GM23248 (cell line): ENCODE measurements at regions not wholly inside any gene's neighbourhood (a gene's known extent, or its start where the extent isn't known, plus 50 kb on each side); places are given as distances from the start of the nearest gene placed in this dataset.

Experiments
- DNase-seq: peaks from one replicate; pipeline ENCODE4 v3.0.0-alpha.2; 2015
- H2AFZ ChIP-seq: fragments of 200-600 bp; sonication (generic); 2 replicates; pipeline ENCODE4 v1.6.1; 2016; ENCODE audit warnings: antibody characterized with exemption
- H3F3A ChIP-seq: fragments of 200-600 bp; sonication (generic); 2 replicates; pipeline ENCODE4 v1.6.1; 2016; ENCODE audit warnings: mild to moderate bottlenecking, antibody characterized with exemption, mixed run types; ENCODE audit not compliant: insufficient read depth
- H3K27ac ChIP-seq: fragments of 200-600 bp; sonication (generic); 2 replicates; pipeline ENCODE4 v1.5.1; 2016; ENCODE audit warnings: mild to moderate bottlenecking
- H3K27me3 ChIP-seq: fragments of 200-600 bp; sonication (generic); replicated peaks from 2 replicates; pipeline ENCODE4 v1.6.1; 2016; ENCODE audit warnings: mild to moderate bottlenecking; ENCODE audit not compliant: insufficient read depth
- H3K36me3 ChIP-seq: fragments of 200-600 bp; sonication (generic); 2 replicates; pipeline ENCODE4 v1.6.1; 2016; ENCODE audit warnings: low read depth, mild to moderate bottlenecking
- H3K4me1 ChIP-seq: fragments of 200-600 bp; sonication (generic); 2 replicates; pipeline ENCODE4 v1.6.1; 2016; ENCODE audit warnings: mild to moderate bottlenecking; ENCODE audit not compliant: insufficient read depth
- H3K4me2 ChIP-seq: fragments of 200-600 bp; sonication (generic); one replicate; pipeline ENCODE4 v1.6.1; 2016; ENCODE audit warnings: mild to moderate bottlenecking; ENCODE audit not compliant: unreplicated experiment
- H3K4me3 ChIP-seq: fragments of 200-600 bp; sonication (generic); 2 replicates; pipeline ENCODE4 v1.5.1; 2016; ENCODE audit warnings: mild to moderate bottlenecking
- H3K79me2 ChIP-seq: fragments of 200-600 bp; sonication (generic); 2 replicates; pipeline ENCODE4 v1.6.1; 2016; ENCODE audit warnings: mild to moderate bottlenecking; ENCODE audit not compliant: insufficient read depth
- H3K9ac ChIP-seq: fragments of 200-600 bp; sonication (generic); 2 replicates; pipeline ENCODE4 v1.6.1; 2016; ENCODE audit warnings: mild to moderate bottlenecking
- H3K9me2 ChIP-seq: fragments of 200-600 bp; sonication (generic); 2 replicates; pipeline ENCODE4 v1.6.1; 2016; ENCODE audit warnings: mixed run types, mild to moderate bottlenecking, moderate library complexity; ENCODE audit not compliant: insufficient read depth
- H3K9me3 ChIP-seq: fragments of 200-600 bp; sonication (generic); one replicate; pipeline ENCODE4 v1.6.1; 2017; ENCODE audit warnings: low read depth
- H4K20me1 ChIP-seq: fragments of 200-600 bp; sonication (generic); 2 replicates; pipeline ENCODE4 v1.6.0; 2016; ENCODE audit not compliant: insufficient read depth
- EZH2 ChIP-seq: fragments of 200-600 bp; sonication (generic); IDR thresholded peaks from 2 replicates; pipeline ENCODE4 v1.6.1; 2018; ENCODE audit warnings: antibody characterized with exemption, mild to moderate bottlenecking; ENCODE audit not compliant: insufficient read depth, poor library complexity, severe bottlenecking
- EZH2phosphoT487 ChIP-seq: fragments of 200-600 bp; sonication (generic); IDR thresholded peaks from 2 replicates; pipeline ENCODE4 v1.6.1; 2018; ENCODE audit warnings: antibody characterized with exemption, moderate library complexity, mild to moderate bottlenecking, low read depth; ENCODE audit not compliant: insufficient read depth
- WGBS, 2 experiments: methylation state at CpG; one replicate each; pipeline ENCODE4 v1.1.6; 2015 to 2017; ENCODE audit warnings: low lambda C conversion rate in 2 of 2, low coverage in 1 of 2; ENCODE audit errors: missing lambda C conversion rate in 2 of 2; 5-methylcytosine and 5-hydroxymethylcytosine counted together
- in situ Hi-C: fragments of 300-500 bp; cut with MboI; formaldehyde crosslinking; loops from 2 replicates; pipeline ENCODE4 v1.15.0; 2020

GRCh38 chr7:20019757-20020432, 197.3 kb downstream of the MACC1 start:
- 90 to 98% methylated on average over 2 of the region's 2 CpGs for WGBS, 2 experiments
- in situ Hi-C loops, result no loop called here

GRCh38 chr7:20016669-20017068, 200.5 kb downstream of the MACC1 start:
- H3K27me3 ChIP-seq, result no peaks in the 10 kb centered on the region
- H3K27ac ChIP-seq, result no peak overlapping the region
- H2AFZ ChIP-seq, result no peak overlapping the region
- H3K79me2 ChIP-seq, result no peaks in the 10 kb centered on the region
- H3K9me2 ChIP-seq, result no peaks in the 10 kb centered on the region
- H4K20me1 ChIP-seq, result no peaks in the 10 kb centered on the region
- no peaks in the 10 kb centered on the region for H3K9me3 ChIP-seq
- no peak overlapping the region for H3K4me2 ChIP-seq
- 91 to 94% methylated on average over 2 of the region's 2 CpGs for WGBS, 2 experiments
- TF ChIP-seq EZH2phosphoT487 (no peak), EZH2 (no peak)
- peaks cover 7% of the 10 kb centered on the region; the same call in 1 of the 2 replicates for H3K4me1 ChIP-seq
- in situ Hi-C loops, result no loop called here
- H3F3A ChIP-seq, result no peaks in the 10 kb centered on the region
- H3K9ac ChIP-seq, result no peak overlapping the region
- H3K4me3 ChIP-seq, result no peak overlapping the region
- no peak for DNase-seq
- H3K36me3 ChIP-seq, result no peaks in the 10 kb centered on the region

More at GRCh38 chr7:20019757-20020432, 197.3 kb downstream of the MACC1 start:
- Histone ChIP-seq H3K36me3 (no peaks in the 10 kb centered on the region), H3K27ac (no peak overlapping the region), H4K20me1 (no peaks in the 10 kb centered on the region), H3K27me3 (no peaks in the 10 kb centered on the region), H3K9me2 (no peaks in the 10 kb centered on the region), H2AFZ (no peak overlapping the region), H3K4me3 (no peak overlapping the region), H3K4me1 (peaks cover 7% of the 10 kb centered on the region; the same call in 1 of the 2 replicates), H3F3A (no peaks in the 10 kb centered on the region; the same call in 1 of the 2 replicates), H3K79me2 (no peaks in the 10 kb centered on the region), H3K4me2 (no peak overlapping the region), H3K9me3 (no peaks in the 10 kb centered on the region), H3K9ac (no peak overlapping the region)
- no peak for TF ChIP-seq EZH2phosphoT487
- TF ChIP-seq EZH2, result no peak
- DNase-seq, result no peak

DNA sequence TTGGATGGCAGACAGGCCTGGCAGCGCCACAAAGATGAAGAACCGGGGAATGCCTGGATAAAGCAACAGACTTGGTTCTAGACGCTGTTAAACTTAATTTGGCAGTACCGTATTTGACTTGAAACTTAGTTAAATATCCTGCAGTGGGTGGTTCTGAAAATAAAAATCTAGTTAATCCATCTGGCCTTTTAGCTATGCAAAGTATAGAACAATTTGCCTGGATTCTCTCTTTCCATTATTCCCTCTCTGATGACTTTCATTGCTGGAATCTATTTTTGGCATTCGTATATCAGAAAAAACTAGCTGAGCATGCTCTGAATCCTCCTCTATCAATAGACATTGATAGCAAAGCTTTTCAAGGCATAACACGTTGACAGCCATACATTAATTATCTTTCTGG, 203.6 kb downstream of the MACC1 start:
- no peak overlapping the region for H3K4me3 ChIP-seq
- H3F3A ChIP-seq, result no peaks in the 10 kb centered on the region
- no peak for TF ChIP-seq EZH2phosphoT487
- no peak for TF ChIP-seq EZH2
- no peaks in the 10 kb centered on the region for H3K4me1 ChIP-seq
- H3K9ac ChIP-seq, result no peak overlapping the region
- WGBS, 2 experiments, result 56 to 66% methylated on average over 6 of the region's 6 CpGs
- H3K27ac ChIP-seq, result no peak overlapping the region
- H3K36me3 ChIP-seq, result no peaks in the 10 kb centered on the region
- no peak for DNase-seq
- H3K27me3 ChIP-seq, result no peaks in the 10 kb centered on the region
- H2AFZ ChIP-seq, result no peak overlapping the region
- H3K4me2 ChIP-seq, result no peak overlapping the region
- in situ Hi-C loops, result no loop called here
- H3K79me2 ChIP-seq, result no peaks in the 10 kb centered on the region
- no peaks in the 10 kb centered on the region for H3K9me3 ChIP-seq
- H3K9me2 ChIP-seq, result no peaks in the 10 kb centered on the region
- no peaks in the 10 kb centered on the region for H4K20me1 ChIP-seq

GRCh38 chr7:20012100-20012499, 205.1 kb downstream of the MACC1 start:
- WGBS, 2 experiments, result 78 to 83% methylated on average over 2 of the region's 2 CpGs
- in situ Hi-C loops, result no loop called here

More at GRCh38 chr7:20012100-20012499, 205.1 kb downstream of the MACC1 start:
- Histone ChIP-seq H3K27me3 (no peaks in the 10 kb centered on the region), H3K4me3 (no peak overlapping the region), H3K27ac (no peak overlapping the region), H3K36me3 (no peaks in the 10 kb centered on the region), H3K9me3 (no peaks in the 10 kb centered on the region), H3F3A (no peaks in the 10 kb centered on the region), H3K4me2 (no peak overlapping the region), H4K20me1 (no peaks in the 10 kb centered on the region), H3K9me2 (no peaks in the 10 kb centered on the region), H2AFZ (no peak overlapping the region), H3K4me1 (no peaks in the 10 kb centered on the region), H3K79me2 (no peaks in the 10 kb centered on the region), H3K9ac (no peak overlapping the region)
- no peak for DNase-seq
- TF ChIP-seq EZH2phosphoT487, result no peak
